Right lobe of liver (tissue), 6 donors: ENCODE measurements at regions not wholly inside any gene's neighbourhood (a gene's known extent, or its start where the extent isn't known, plus 50 kb on each side); places are given as distances from the start of the nearest gene placed in this dataset.
"Not testable (repeated sequence)": the region's sequence is repeated elsewhere in the genome, so short reads cannot be mapped to it uniquely, and the experiment has no call there.

Experiments
- ATAC-seq, 4 donors: fragments of 200-7000 bp; cut with Tn5 transposase; one replicate each; pipeline ENCODE4 v1.9.1; 2020; ENCODE audit warnings: mild to moderate bottlenecking in 4 of 4, moderate library complexity in 4 of 4
- DNase-seq, 3 donors: peaks; one replicate each; pipeline ENCODE4 v3.0.0-alpha.2; 2020
- H3K27ac ChIP-seq, 3 donors: fragments of 200-600 bp; one replicate each; pipeline ENCODE4 v1.8.0; 2022
- H3K27me3 ChIP-seq, 2 donors: fragments of 200-600 bp; one replicate each; pipeline ENCODE4 v1.8.0; 2022
- H3K36me3 ChIP-seq, 4 donors: fragments of 200-600 bp; sonication (generic) in 1 of 4; one replicate each; pipeline versions ENCODE4 v1.5.1 to v1.8.0; 2017 to 2022; ENCODE audit warnings: control low read depth in 1 of 4
- H3K4me1 ChIP-seq, 4 donors: fragments of 200-600 bp; sonication (generic) in 1 of 4; one replicate each; pipeline versions ENCODE4 v1.5.1 to v1.8.0; 2017 to 2022; ENCODE audit warnings: control low read depth in 1 of 4
- H3K4me3 ChIP-seq, 3 donors: fragments of 200-600 bp; one replicate each; pipeline ENCODE4 v1.8.0; 2022
- H3K9me3 ChIP-seq, 4 donors: fragments of 200-600 bp; sonication (generic) in 1 of 4; one replicate each; pipeline versions ENCODE4 v1.5.1 to v1.8.0; 2017 to 2022; ENCODE audit warnings: control low read depth in 1 of 4
- POLR2A ChIP-seq: fragments of 450-650 bp; IDR thresholded peaks from one replicate; pipeline ENCODE4 v1.6.1; 2017; ENCODE audit warnings: antibody characterized with exemption, mild to moderate bottlenecking
- WGBS: methylation state at CpG from one replicate; pipeline ENCODE4 v1.1.6; 2018; ENCODE audit warnings: low coverage, low lambda C conversion rate; ENCODE audit not compliant: insufficient coverage; ENCODE audit errors: missing lambda C conversion rate; 5-methylcytosine and 5-hydroxymethylcytosine counted together
- intact Hi-C, 2 donors: fragments of 100-400 bp; cut with DNase I; formaldehyde crosslinking; loops; one replicate each; pipeline versions ENCODE4 v1.11.2 to v1.14.1; 2022
- TF ChIP-seq, protein P1 (sequence below), 4 donors: fragments of 200-600 bp in 3 of 4; fragments of 450-650 bp in 1 of 4; IDR thresholded peaks; one replicate each; pipeline versions ENCODE4 v1.5.1 to v1.8.0; 2016 to 2022; ENCODE audit warnings: antibody characterized with exemption in 4 of 4, mild to moderate bottlenecking in 2 of 4
- donor health status: DM: no; HTN: yes; CAD: no.
- donor health status: DM: no; HTN: no; CAD: no.
- donor health status: DM: no; HTN: no; CAD: no.
- donor health status: DM: no; HTN: yes; CAD: no.
- donor health status: DM: no; HTN: yes; CAD: no.

DNA sequence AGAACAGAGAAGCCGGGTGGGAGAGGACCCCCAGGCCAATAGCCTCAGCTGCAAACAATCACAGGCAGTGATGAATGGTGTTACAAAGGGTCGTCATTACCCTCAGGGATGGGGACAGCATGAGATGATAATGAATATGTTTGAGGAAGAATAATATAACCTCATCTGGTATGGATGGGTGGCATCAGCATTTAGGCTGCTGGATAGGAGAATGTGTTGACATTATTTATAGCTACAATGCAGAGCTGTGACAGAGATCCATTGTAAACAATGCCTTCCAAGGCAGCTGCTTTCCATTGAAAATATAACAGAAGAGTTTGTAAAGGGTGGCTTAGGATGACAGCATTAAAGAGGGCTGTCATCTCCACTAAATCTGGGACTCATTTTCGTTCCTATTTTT lies 365.5 kb downstream of the KCNN2 start:
- H3K4me3 ChIP-seq: no peak overlapping the region
- H3K36me3 ChIP-seq: no peaks in the 10 kb centered on the region
- TF ChIP-seq, protein P1, sequence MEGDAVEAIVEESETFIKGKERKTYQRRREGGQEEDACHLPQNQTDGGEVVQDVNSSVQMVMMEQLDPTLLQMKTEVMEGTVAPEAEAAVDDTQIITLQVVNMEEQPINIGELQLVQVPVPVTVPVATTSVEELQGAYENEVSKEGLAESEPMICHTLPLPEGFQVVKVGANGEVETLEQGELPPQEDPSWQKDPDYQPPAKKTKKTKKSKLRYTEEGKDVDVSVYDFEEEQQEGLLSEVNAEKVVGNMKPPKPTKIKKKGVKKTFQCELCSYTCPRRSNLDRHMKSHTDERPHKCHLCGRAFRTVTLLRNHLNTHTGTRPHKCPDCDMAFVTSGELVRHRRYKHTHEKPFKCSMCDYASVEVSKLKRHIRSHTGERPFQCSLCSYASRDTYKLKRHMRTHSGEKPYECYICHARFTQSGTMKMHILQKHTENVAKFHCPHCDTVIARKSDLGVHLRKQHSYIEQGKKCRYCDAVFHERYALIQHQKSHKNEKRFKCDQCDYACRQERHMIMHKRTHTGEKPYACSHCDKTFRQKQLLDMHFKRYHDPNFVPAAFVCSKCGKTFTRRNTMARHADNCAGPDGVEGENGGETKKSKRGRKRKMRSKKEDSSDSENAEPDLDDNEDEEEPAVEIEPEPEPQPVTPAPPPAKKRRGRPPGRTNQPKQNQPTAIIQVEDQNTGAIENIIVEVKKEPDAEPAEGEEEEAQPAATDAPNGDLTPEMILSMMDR (IDR thresholded peaks at IDR 0.05): no peak
- TF ChIP-seq POLR2A: no peak
- no peak overlapping the region for H3K27ac ChIP-seq
- no peaks in the 10 kb centered on the region for H3K27me3 ChIP-seq
- 27% methylated on average over 3 of the region's 3 CpGs for WGBS
- intact Hi-C loops: no loop called here
- no peaks in the 10 kb centered on the region for H3K4me1 ChIP-seq
- no peak for DNase-seq
- no peak for ATAC-seq
- H3K9me3 ChIP-seq: no peaks in the 10 kb centered on the region

- Histone ChIP-seq H3K4me1 (no peaks in the 10 kb centered on the region), H3K36me3 (no peaks in the 10 kb centered on the region), H3K27me3 (no peaks in the 10 kb centered on the region), H3K27ac (no peak overlapping the region), H3K4me3 (no peak overlapping the region), H3K9me3 (no peaks in the 10 kb centered on the region)
- WGBS: 31% methylated on average over 2 of the region's 2 CpGs
- no peak for ATAC-seq
- intact Hi-C loops: no loop called here
- no peak for TF ChIP-seq POLR2A
- TF ChIP-seq, protein P1 (IDR thresholded peaks at IDR 0.05): no peak
- DNase-seq: no peak
Observed at GRCh38 chr5:114726131-114726530, 364.3 kb downstream of the KCNN2 start.

GRCh38 chr5:114719268-114719667 lies 357.4 kb downstream of the KCNN2 start:
- no peak for TF ChIP-seq POLR2A
- TF ChIP-seq, protein P1 (IDR thresholded peaks at IDR 0.05): no peak
- no peak overlapping the region for H3K4me3 ChIP-seq
- H3K27ac ChIP-seq: no peak overlapping the region
- ATAC-seq (no peak), DNase-seq (no peak)
- no peaks in the 10 kb centered on the region for H3K9me3 ChIP-seq
- intact Hi-C loops: no loop called here
- no peaks in the 10 kb centered on the region for H3K27me3 ChIP-seq
- H3K4me1 ChIP-seq: no peaks in the 10 kb centered on the region
- no peaks in the 10 kb centered on the region for H3K36me3 ChIP-seq

DNA sequence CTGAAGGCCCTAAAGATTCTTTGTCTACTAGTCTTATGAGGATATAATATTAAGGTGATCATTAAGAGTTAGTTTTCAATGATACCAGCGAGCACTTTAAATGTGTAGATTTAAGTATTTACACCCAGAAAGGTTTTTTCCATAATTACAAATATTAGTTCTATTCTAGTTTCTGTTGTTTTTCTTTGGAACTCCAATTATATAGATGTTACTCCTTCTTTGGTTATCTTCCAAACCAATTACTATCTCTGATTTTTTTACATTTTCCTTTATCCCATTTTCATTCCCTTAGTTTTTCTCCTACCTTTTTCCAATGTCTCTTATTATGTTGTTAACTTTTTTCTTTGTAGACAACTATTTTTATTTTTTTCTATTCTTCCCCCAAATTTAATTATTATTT lies 355.1 kb downstream of the KCNN2 start:
- DNase-seq: no peak
- H3K4me1 ChIP-seq: no peaks in the 10 kb centered on the region
- ATAC-seq: no peak
- no peaks in the 10 kb centered on the region for H3K27me3 ChIP-seq
- H3K4me3 ChIP-seq: no peak overlapping the region
- H3K36me3 ChIP-seq: no peaks in the 10 kb centered on the region
- H3K27ac ChIP-seq: no peak overlapping the region
- TF ChIP-seq, protein P1 (IDR thresholded peaks at IDR 0.05): no peak
- no peak for TF ChIP-seq POLR2A
- WGBS: 45% methylated on average over 1 of the region's 1 CpG
- intact Hi-C loops: no loop called here
- H3K9me3 ChIP-seq: no peaks in the 10 kb centered on the region

- DNase-seq, intact Hi-C loops: not testable (repeated sequence)
Observed at GRCh38 chr5:114704225-114704893, 342.5 kb downstream of the KCNN2 start.

More at GRCh38 chr5:114704225-114704893, 342.5 kb downstream of the KCNN2 start:
- no CpG with 5 or more reads among the region's 31 CpGs for WGBS
- not testable (repeated sequence) for H3K36me3 ChIP-seq, H3K4me1 ChIP-seq, ATAC-seq, H3K27me3 ChIP-seq, H3K27ac ChIP-seq, H3K9me3 ChIP-seq, H3K4me3 ChIP-seq
